ENCODE measurements at regions not wholly inside any gene's neighbourhood (a gene's known extent, or its start where the extent isn't known, plus 50 kb on each side); places are given as distances from the start of the nearest gene placed in this dataset.

DNA sequence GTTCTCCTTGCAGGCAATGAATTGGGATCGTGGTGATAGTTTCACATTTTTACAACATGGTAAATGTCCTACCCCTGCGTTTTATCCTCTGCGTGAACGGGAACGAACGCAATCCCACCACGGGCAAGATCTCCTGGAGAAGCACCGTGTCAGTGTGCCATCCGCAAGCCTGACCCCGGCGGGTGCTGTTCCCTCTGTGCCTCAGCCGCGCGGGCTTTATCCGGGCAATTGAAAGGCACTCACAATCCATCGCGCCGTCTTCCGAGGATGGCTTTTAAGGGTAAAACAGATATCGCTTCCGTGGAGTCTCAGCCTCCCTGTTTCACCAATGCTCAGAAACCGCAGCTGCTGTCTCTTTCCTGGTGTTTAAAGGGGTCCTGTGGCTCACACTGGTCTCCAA lies 1387.5 kb downstream of the BRD1 start:
- no peaks in the 10 kb centered on the region for H3K27me3 ChIP-seq (ENCODE audit: insufficient read depth, poor library complexity, severe bottlenecking)
- DNase-seq (ENCODE audit: low read depth in 1 of 2, low spot score in 1 of 2) = no peak
- no peak for TF ChIP-seq SPI1 (IDR thresholded peaks at IDR 0.05; ENCODE audit: borderline replicate concordance, low read depth)
- TF ChIP-seq GABPA (IDR thresholded peaks at IDR 0.05; ENCODE audit: low read depth) = no peak
- TF ChIP-seq POLR2AphosphoS5 (IDR thresholded peaks at IDR 0.05; ENCODE audit: low read depth) = no peak
- TF ChIP-seq, protein P1, sequence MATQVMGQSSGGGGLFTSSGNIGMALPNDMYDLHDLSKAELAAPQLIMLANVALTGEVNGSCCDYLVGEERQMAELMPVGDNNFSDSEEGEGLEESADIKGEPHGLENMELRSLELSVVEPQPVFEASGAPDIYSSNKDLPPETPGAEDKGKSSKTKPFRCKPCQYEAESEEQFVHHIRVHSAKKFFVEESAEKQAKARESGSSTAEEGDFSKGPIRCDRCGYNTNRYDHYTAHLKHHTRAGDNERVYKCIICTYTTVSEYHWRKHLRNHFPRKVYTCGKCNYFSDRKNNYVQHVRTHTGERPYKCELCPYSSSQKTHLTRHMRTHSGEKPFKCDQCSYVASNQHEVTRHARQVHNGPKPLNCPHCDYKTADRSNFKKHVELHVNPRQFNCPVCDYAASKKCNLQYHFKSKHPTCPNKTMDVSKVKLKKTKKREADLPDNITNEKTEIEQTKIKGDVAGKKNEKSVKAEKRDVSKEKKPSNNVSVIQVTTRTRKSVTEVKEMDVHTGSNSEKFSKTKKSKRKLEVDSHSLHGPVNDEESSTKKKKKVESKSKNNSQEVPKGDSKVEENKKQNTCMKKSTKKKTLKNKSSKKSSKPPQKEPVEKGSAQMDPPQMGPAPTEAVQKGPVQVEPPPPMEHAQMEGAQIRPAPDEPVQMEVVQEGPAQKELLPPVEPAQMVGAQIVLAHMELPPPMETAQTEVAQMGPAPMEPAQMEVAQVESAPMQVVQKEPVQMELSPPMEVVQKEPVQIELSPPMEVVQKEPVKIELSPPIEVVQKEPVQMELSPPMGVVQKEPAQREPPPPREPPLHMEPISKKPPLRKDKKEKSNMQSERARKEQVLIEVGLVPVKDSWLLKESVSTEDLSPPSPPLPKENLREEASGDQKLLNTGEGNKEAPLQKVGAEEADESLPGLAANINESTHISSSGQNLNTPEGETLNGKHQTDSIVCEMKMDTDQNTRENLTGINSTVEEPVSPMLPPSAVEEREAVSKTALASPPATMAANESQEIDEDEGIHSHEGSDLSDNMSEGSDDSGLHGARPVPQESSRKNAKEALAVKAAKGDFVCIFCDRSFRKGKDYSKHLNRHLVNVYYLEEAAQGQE (IDR thresholded peaks at IDR 0.05; ENCODE audit: insufficient replicate concordance, low read depth) = no peak
- TF ChIP-seq, protein P2, sequence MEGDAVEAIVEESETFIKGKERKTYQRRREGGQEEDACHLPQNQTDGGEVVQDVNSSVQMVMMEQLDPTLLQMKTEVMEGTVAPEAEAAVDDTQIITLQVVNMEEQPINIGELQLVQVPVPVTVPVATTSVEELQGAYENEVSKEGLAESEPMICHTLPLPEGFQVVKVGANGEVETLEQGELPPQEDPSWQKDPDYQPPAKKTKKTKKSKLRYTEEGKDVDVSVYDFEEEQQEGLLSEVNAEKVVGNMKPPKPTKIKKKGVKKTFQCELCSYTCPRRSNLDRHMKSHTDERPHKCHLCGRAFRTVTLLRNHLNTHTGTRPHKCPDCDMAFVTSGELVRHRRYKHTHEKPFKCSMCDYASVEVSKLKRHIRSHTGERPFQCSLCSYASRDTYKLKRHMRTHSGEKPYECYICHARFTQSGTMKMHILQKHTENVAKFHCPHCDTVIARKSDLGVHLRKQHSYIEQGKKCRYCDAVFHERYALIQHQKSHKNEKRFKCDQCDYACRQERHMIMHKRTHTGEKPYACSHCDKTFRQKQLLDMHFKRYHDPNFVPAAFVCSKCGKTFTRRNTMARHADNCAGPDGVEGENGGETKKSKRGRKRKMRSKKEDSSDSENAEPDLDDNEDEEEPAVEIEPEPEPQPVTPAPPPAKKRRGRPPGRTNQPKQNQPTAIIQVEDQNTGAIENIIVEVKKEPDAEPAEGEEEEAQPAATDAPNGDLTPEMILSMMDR (IDR thresholded peaks at IDR 0.05; ENCODE audit: insufficient read depth, low read length) = no peak
- H3K4me3 ChIP-seq (replicated peaks; ENCODE audit: insufficient read depth, low read length) = no peak overlapping the region
- no peak overlapping the region for H3K27ac ChIP-seq (replicated peaks)

DNA sequence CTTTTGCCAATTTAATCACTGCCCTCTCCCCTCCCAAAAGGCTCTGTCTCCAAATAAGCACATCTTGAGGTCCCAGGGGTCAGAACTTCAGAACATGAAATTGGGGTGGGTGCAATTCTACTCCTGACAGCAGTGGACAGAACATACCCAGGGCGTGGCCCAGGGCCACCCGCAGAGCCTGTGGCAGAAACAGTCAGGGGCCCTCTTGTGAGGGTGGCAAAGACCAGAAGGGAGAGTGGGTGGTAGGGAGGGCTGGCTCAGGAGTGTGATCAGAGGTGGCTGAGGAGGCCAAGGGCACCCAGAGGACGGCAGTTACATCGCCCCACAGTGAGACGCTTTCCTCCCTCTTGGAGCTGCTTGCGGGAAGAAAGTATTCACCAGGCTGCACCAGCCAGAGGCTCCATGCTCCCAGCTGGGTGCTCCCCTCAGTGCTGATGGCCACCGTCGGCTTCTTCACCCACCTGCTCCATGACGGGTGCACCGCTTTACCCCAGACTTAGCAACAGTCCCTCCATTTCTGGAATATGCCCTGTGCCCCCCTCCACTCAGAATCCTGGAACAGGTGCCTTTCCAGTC lies 1388.0 kb downstream of the BRD1 start:
- no peaks in the 10 kb centered on the region for H3K27me3 ChIP-seq (ENCODE audit: insufficient read depth, poor library complexity, severe bottlenecking)
- no peak for DNase-seq (ENCODE audit: low read depth in 1 of 2, low spot score in 1 of 2)
- H3K27ac ChIP-seq (replicated peaks) = no peak overlapping the region
- TF ChIP-seq SPI1 (IDR thresholded peaks at IDR 0.05; ENCODE audit: borderline replicate concordance, low read depth) = no peak
- no peak for TF ChIP-seq POLR2AphosphoS5 (IDR thresholded peaks at IDR 0.05; ENCODE audit: low read depth)
- TF ChIP-seq, protein P1 (IDR thresholded peaks at IDR 0.05; ENCODE audit: insufficient replicate concordance, low read depth) = no peak
- TF ChIP-seq, protein P2 (IDR thresholded peaks at IDR 0.05; ENCODE audit: insufficient read depth, low read length) = no peak
- TF ChIP-seq GABPA (IDR thresholded peaks at IDR 0.05; ENCODE audit: low read depth) = no peak
- no peak overlapping the region for H3K4me3 ChIP-seq (replicated peaks; ENCODE audit: insufficient read depth, low read length)

DNA sequence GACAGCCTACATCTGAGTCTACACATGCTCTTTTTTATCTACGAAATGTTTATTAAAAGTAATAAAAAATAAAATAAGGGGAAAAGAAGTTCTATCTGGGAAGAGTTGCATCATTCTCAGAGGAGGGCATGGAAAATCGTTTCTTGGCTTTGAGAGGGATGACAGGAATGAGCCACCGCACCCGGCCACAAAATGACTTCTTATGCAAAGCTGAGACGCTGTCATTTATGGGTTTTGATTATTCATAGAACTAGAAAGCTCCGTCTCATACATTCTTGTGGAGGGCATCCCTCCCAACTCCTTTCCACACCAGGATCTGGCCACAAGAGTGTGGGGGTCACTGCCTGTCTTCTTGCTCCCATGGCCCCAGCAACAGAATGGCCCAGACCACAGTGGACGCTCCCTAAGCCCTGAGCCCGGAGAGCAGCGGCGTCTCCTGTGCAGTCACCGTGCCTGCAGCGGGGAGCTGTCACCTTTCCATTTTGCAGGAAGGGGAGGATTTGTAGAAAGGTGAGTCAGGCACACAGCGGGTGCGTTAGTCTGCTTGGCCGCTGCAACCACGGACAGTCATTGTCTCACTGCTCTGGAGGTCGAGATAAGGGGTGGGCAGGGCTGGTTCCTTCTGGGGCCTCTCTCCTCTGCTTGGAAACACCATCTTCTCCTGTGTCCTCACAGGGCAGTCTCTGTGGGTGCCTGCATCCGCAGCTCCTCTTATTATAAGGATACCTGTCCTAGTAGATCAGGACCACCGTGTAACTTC lies 1388.7 kb downstream of the BRD1 start:
- Histone ChIP-seq H3K4me3 (replicated peaks; ENCODE audit: insufficient read depth, low read length) (no peak overlapping the region), H3K27ac (replicated peaks) (no peak overlapping the region), H3K27me3 (ENCODE audit: insufficient read depth, poor library complexity, severe bottlenecking) (no peaks in the 10 kb centered on the region)
- TF ChIP-seq, protein P2 (IDR thresholded peaks at IDR 0.05; ENCODE audit: insufficient read depth, low read length) = no peak
- no peak for TF ChIP-seq SPI1 (IDR thresholded peaks at IDR 0.05; ENCODE audit: borderline replicate concordance, low read depth)
- TF ChIP-seq, protein P1 (IDR thresholded peaks at IDR 0.05; ENCODE audit: insufficient replicate concordance, low read depth) = no peak
- TF ChIP-seq GABPA (IDR thresholded peaks at IDR 0.05; ENCODE audit: low read depth) = no peak
- no peak for TF ChIP-seq POLR2AphosphoS5 (IDR thresholded peaks at IDR 0.05; ENCODE audit: low read depth)
- DNase-seq (ENCODE audit: low read depth in 1 of 2, low spot score in 1 of 2) = no peak

All from HL-60 (cell line).